ENCODE measurements at regions not wholly inside any gene's neighbourhood (a gene's known extent, or its start where the extent isn't known, plus 50 kb on each side); places are given as distances from the start of the nearest gene placed in this dataset.

- peak overlapping the region; percentile 93 for H3K27ac Mint-ChIP-seq
- peaks cover 56% of the 10 kb centered on the region for H3K4me1 Mint-ChIP-seq (ENCODE audit: low read depth)
- H3K4me3 Mint-ChIP-seq = peak overlapping the region; percentile 63; the same call in 1 of the 2 replicates
- peak; percentile 87 for DNase-seq
- no peaks in the 10 kb centered on the region for H3K9me3 Mint-ChIP-seq
- TF ChIP-seq CTCF (IDR thresholded peaks at IDR 0.05) = no peak
- no peaks in the 10 kb centered on the region for H3K36me3 Mint-ChIP-seq (ENCODE audit: low read depth)
- peaks cover 12% of the 10 kb centered on the region for H3K27me3 Mint-ChIP-seq (ENCODE audit: insufficient read depth)
These were observed 110.1 kb downstream of the PLCE1 start for GRCh38 chr10:94103801-94104221.

GRCh38 chr10:94104316-94105000, 110.7 kb downstream of the PLCE1 start:
- no peaks in the 10 kb centered on the region for H3K9me3 Mint-ChIP-seq
- H3K27me3 Mint-ChIP-seq (ENCODE audit: insufficient read depth) = peaks cover 12% of the 10 kb centered on the region
- peaks cover 58% of the 10 kb centered on the region for H3K4me1 Mint-ChIP-seq (ENCODE audit: low read depth)
- no peak for DNase-seq
- no peaks in the 10 kb centered on the region for H3K36me3 Mint-ChIP-seq (ENCODE audit: low read depth)
- peak overlapping the region; percentile 93 for H3K27ac Mint-ChIP-seq
- H3K4me3 Mint-ChIP-seq = peak overlapping the region; percentile 63; the same call in 1 of the 2 replicates
- no peak for TF ChIP-seq CTCF (IDR thresholded peaks at IDR 0.05)

- H3K27ac Mint-ChIP-seq = peak overlapping the region; percentile 27; the same call in 1 of the 2 replicates
- peaks cover 11% of the 10 kb centered on the region for H3K27me3 Mint-ChIP-seq (ENCODE audit: insufficient read depth)
- H3K4me1 Mint-ChIP-seq (ENCODE audit: low read depth) = peaks cover 58% of the 10 kb centered on the region
- no peaks in the 10 kb centered on the region for H3K9me3 Mint-ChIP-seq
- TF ChIP-seq CTCF (IDR thresholded peaks at IDR 0.05) = no peak
- no peaks in the 10 kb centered on the region for H3K36me3 Mint-ChIP-seq (ENCODE audit: low read depth)
- no peak overlapping the region for H3K4me3 Mint-ChIP-seq
- DNase-seq = no peak
These were observed 111.5 kb downstream of the PLCE1 start for GRCh38 chr10:94105226-94105625.

GRCh38 chr10:94107191-94107590, 113.5 kb downstream of the PLCE1 start:
- Mint-ChIP-seq H3K36me3 (ENCODE audit: low read depth) (no peaks in the 10 kb centered on the region), H3K4me1 (ENCODE audit: low read depth) (peaks cover 68% of the 10 kb centered on the region), H3K9me3 (no peaks in the 10 kb centered on the region), H3K27me3 (ENCODE audit: insufficient read depth) (peaks cover 2% of the 10 kb centered on the region), H3K27ac (no peak overlapping the region; the same call in 1 of the 2 replicates), H3K4me3 (no peak overlapping the region)
- no peak for DNase-seq
- no peak for TF ChIP-seq CTCF (IDR thresholded peaks at IDR 0.05)

GRCh38 chr10:94108200-94108599, 114.5 kb downstream of the PLCE1 start:
- no peaks in the 10 kb centered on the region for H3K36me3 Mint-ChIP-seq (ENCODE audit: low read depth)
- H3K4me3 Mint-ChIP-seq = peak overlapping the region; percentile 33; the same call in 1 of the 2 replicates
- H3K27ac Mint-ChIP-seq = peak overlapping the region; percentile 64
- peaks cover 58% of the 10 kb centered on the region for H3K4me1 Mint-ChIP-seq (ENCODE audit: low read depth)
- DNase-seq = peak; percentile 89
- H3K9me3 Mint-ChIP-seq = no peaks in the 10 kb centered on the region
- H3K27me3 Mint-ChIP-seq (ENCODE audit: insufficient read depth) = peaks cover 2% of the 10 kb centered on the region
- TF ChIP-seq CTCF (IDR thresholded peaks at IDR 0.05) = no peak
